NOMO-1 treated with DMSO at 0.1 percent for 48 hours (cell line): ENCODE measurements at regions not wholly inside any gene's neighbourhood (a gene's known extent, or its start where the extent isn't known, plus 50 kb on each side); places are given as distances from the start of the nearest gene placed in this dataset.

Experiments used
- DNase-seq: peaks from one replicate; lab custom pipeline; 2025; ENCODE audit not compliant: unreplicated experiment; lab: John Stamatoyannopoulos, UW

DNA sequence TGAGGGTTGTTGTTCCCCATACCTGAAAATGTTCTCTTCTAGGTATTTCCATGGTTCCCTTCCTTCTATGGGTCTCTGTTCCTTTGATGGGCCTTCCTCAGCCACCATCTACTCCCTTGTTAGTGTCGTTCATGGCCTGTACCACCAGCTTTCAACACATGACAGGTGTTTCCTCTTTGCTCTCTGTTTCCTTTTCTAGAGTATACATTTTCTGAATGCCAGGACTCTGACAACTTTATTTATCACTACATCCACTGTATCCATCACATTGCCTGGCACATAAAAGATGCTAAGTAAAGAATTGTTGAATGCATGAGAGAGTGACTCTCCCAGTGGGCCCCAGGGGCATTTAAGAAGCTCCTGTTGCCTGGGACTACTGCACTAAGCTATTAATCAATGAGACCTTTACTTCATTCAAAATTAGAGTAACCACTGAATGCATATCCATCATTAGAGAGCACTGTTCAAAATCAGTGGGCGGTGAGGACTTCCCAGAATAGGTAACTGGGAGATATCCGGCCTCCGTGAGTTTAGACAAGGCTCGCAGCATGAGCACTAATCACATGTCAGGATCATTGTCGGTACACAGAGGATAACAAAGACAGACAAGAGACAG lies 255.0 kb downstream of the CBLN1 start:
- DNase-seq: no peak

- no peak for DNase-seq
These were observed 256.7 kb downstream of the CBLN1 start for GRCh38 chr16:49024896-49025295.

DNA sequence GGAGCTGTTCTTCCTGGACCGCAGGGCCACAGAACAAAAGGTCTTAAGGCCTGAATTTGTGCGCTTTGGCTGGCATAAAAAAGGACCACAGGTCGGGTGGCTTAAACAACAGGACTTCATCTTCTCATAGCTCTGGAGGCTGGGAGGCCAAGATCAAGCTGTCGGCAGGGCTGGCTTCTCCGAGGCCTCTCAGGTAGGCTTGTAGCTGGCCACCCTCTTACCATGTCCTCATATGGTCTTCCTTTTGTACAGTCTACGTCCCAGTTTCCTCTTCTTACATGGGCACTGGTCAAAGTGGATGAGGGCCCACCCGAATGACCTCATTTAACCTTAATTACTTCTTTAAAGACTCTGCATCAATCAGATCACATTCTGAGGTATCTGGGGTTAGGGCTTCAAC lies 257.6 kb downstream of the CBLN1 start:
- no peak for DNase-seq

GRCh38 chr16:49023050-49023449 lies 258.6 kb downstream of the CBLN1 start:
- no peak for DNase-seq

DNA sequence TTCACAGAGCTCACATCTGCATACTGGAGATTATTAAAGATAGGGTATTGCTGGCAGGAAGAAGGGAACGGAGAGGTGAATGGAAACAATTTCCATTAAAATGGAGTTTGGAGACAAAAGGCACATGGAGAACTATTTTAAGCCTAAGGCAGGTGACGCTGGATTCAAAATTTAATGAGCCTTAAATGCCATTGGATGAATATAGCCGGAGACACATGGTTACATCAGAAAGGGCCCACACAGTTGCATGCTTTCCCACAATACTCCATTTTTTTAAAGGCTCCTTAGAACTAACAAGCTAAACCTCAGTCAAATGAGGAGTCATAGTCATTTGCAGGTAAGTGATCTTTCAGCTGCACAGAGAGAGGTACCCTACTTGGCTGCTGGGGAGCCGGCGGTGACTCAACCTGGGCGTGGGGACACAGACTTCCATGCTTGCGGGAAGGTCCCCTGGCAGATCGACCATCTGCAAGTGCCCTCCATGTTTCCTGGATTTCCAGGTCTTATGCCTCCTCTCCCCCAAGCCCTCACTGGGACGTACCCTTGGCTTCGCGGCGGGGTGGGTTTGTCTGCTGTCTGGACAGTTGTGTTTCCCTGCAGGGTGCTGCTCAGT lies 259.2 kb downstream of the CBLN1 start:
- DNase-seq: no peak

DNA sequence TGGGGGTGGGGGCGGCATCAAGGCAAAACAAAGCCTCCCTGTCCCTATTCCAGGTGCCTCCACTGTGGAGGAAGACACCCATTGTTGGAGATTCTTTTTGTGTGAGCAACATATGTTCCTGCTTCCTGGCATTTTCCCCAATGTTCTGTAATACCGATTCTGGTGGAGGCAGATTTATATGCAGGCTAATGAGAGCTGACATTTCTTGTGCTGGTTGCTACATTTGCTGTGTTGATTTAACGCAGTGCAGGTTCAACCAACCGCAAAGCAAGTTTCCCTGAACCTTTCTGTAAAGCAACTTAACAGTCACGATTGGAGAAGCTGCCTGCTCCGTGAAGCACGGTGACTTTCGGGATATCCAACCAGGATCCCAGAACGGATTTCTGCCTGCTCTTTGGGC lies 260.5 kb downstream of the CBLN1 start:
- no peak for DNase-seq

DNA sequence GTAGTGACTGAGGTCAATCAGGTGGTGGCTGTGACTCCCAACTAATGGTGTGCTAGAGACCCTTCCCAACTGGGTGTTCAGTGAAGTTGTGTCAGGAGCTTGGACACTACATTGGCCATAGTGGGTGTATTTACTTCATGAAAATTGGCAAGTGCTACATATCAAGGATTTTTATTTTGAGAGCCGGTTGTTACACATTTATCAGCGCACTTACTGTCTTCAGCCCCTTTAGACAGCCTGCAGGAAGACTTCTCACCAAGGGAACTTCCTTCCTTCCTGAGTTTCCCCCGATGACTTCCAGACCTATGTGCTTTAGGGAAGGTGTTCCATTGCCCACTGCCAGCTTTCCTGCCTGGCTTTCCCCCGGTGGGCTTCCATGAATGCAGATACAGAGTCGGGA lies 261.2 kb downstream of the CBLN1 start:
- DNase-seq: no peak

DNA sequence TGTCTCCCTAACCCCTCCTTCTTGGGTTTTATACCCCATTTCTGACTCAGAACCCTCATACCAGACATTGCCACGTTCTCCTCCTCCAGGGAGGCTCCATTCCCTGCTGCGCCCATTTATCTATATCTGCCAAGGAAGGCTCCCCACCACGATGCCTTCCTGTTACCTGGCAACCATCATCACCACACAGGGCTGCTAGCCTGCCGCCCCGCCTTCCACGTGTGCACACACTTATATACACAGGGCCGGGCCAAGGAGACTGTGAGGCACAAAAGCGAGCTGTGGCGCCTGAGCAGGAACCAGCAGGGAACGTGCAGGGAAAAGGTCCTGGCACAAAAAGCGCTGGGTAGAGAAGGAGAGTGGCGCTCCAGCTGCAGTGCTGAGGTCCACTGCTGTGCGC lies 261.8 kb downstream of the CBLN1 start:
- DNase-seq: no peak

DNA sequence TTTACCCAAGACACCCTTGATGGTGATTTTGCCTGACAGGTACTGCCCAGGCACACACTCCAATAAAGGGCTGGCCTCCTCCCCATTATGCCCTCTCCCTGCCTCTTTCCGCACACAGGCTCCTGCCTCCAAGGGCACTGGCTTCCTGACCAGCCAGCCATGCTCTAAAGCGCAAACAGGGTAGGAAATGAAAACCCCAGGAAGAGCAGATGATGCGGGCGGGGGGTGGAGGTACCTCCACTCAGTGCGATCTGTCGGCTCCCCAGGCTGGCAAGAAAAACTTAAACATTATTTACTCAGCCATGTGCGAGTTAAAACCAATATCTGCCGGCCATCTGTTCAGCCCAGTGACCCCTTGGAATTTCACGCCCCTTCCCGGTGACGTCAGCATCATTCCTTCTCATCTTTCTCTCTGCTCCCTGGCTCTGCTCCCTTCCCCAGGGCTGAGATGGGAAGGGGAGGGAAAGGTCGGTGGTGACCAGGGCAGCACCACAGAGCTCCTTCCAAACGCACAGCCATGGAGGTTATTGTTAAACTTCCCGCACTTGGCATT lies 262.5 kb downstream of the CBLN1 start:
- DNase-seq: no peak

GRCh38 chr16:49018259-49018931 lies 263.2 kb downstream of the CBLN1 start:
- DNase-seq: no peak

GRCh38 chr16:49017501-49017900 lies 264.1 kb downstream of the CBLN1 start:
- DNase-seq: no peak

- no peak for DNase-seq
These were observed 265.2 kb downstream of the CBLN1 start for GRCh38 chr16:49016461-49016860.

- no peak for DNase-seq
These were observed 266.4 kb downstream of the CBLN1 start for GRCh38 chr16:49015225-49015592.

DNA sequence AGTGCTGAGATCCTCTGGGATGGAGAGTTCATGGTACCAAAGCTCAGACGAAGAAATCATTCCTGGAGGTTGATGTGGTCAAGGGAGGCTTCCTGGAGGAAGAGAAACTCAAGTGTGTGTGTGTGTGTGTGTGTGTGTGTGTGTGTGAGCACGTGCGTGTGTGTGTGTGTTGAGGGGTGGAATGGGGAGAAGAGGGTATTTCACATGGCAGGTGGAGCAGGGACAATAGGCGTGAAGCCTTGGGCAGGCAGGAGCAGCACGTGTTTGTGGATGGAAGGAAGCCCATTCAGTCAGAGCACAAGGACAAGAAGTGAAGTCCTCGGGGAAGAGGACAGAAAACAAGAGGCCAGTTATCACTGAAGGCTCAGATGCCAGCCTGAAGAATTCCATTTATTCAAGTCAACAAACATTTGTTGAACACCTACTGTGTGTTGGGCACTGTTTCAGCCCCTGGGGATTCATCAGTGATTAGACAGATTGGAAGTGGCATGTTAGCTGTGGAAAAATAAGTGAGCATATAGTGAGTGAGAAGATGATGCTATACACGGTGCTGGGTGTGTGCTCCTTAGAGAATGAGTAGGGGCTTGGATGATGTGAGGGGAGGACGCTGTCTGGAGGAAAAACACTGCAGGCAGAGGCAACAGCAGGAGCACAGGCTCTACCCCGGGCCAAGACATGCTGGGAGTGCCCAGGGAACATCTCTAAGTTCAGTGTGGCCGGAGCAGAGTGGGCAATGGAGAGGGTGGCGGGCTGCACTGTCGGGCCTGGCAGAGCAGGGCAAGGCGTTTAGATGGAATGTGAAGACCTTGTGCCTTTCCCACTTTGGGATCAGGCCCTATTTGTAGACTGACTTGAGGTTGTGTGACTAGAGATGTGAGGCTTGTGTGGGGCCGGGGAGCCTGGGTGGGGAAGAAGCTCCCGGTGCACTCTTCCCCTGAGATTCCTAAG lies 267.1 kb downstream of the CBLN1 start:
- DNase-seq: no peak

DNA sequence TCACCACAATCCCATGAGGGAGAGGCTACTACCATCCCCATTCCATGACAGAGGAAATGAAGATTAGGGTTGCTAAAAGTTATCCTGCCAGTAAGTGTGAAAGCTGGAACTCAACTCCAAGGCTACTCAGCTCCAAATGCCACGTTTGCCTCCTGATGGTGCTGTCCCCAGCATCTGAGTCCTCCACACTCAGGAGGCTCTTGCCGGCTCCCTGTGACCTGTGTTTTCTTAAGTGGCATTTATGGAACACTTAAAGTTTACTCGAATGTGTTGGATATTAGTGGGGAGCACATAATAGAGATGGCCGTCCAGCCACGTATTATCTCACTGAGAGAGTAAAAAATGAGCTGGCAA lies 267.9 kb downstream of the CBLN1 start:
- no peak for DNase-seq

GRCh38 chr16:49012961-49013726 lies 268.5 kb downstream of the CBLN1 start:
- no peak for DNase-seq

DNA sequence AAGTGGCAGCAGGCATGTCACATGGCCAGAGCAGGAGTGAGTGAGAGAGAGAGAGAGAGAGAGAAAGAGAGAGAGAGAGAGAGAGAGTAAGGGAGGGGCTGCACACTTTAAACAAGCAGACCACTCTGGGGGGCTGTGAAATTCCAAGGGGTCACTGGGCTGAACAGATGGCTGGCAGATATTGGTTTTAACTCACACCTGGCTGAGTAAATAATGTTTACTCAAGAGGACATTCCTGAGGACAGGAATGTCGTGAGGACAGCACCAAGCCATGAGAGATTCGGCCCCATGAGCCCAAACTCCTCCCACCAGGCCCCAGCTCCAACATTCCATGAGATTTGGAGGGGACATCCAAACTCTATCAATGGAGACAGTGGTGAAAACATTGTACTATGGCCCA lies 269.7 kb downstream of the CBLN1 start:
- DNase-seq: no peak

GRCh38 chr16:49010879-49011278 lies 270.8 kb downstream of the CBLN1 start:
- DNase-seq: no peak

DNA sequence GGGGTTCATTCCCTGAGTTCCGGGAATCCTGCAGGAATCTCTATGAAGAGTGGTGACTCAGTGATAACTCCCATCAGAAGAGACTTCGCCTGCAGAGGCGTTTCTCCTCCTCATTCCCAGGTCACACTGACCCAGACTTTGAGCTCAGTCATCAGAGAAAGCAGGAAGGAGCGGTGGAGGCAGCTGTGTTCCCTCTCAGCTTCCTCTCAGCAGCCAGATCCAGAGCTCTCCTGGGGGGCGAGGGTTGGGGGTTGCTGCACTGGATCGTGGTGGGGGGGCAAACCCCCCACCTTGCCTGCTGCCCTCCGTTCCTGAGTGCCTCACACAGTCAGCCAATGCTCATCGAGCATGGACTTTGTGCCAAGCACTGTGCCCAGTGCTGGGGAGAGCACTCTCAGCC lies 271.2 kb downstream of the CBLN1 start:
- DNase-seq: no peak

DNA sequence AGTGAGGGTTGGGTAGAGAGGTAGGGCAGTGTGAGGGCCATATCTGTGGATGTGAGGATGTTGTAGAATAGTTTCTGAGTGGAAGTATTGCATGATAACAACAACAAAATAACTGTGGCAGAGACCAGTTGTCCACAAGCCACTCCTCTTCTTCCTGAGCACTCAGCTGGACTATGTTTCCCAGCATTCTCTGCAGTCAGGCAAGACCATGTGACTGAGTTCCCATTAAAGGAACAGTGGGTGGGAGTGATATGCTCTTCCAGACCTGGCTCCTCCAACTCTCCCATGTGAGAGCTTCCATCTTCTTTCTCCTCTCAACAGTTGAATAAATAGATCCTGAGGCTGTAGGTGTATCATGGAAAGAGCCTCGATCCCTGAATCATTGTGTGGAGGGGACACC lies 272.4 kb downstream of the CBLN1 start:
- no peak for DNase-seq

- DNase-seq: no peak
These were observed 277.6 kb downstream of the CBLN1 start for GRCh38 chr16:49003992-49004391.
